ENCODE measurements at regions not wholly inside any gene's neighbourhood (a gene's known extent, or its start where the extent isn't known, plus 50 kb on each side); places are given as distances from the start of the nearest gene placed in this dataset.

DNA sequence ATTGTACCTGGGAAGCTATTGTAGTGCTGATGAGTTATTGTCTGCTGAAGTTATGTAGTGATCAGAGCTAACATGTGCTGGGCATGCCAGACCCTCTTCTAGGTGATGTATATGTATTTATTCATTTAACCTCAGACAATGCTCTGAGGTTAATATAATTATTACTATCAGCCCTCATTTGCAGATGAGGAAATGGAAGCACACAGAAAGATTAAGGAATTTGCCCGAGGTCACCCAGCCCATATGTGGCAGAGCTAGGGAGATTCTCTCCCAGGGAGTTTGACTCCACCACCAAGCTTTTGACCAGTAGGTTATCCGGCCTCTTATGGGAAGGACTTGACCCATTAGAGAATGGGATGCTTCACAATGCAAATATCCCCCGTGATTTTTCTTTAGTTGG is 114.2 kb upstream of the NAV2 start:
- Histone ChIP-seq H3K4me1 (ENCODE audit: control insufficient read depth in 3 of 3, insufficient read depth in 3 of 3, low read length in 3 of 3) (peaks cover 5 to 6% (median 5%) of the 10 kb centered on the region in 3 donors), H3K36me3 (ENCODE audit: control insufficient read depth in 3 of 3, insufficient read depth in 3 of 3, low read length in 3 of 3) (no peaks in the 10 kb centered on the region)

DNA sequence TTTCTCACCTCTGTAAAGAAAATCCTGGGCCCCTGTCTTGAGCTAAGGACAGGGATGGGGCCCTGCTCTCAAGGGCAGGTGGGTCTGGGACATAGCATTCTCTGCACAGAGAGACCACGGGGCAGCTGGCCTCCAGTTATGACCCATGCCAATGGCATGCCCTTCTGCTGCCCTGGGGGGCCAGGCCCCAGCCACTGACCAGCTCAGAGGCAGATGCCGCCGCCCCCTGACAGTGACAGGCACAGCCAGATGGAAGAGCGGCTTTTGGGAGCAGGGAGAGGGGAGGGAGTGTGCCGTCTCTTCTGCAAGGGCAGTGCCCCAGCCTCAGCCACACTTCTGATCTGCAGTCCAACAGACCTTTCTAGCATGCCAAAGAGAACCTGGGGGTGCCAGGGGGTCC is 114.8 kb upstream of the NAV2 start:
- Histone ChIP-seq H3K27me3 (ENCODE audit: control insufficient read depth in 3 of 3, insufficient read depth in 3 of 3, low read length in 3 of 3) (no peaks in the 10 kb centered on the region), H3K36me3 (ENCODE audit: control insufficient read depth in 3 of 3, insufficient read depth in 3 of 3, low read length in 3 of 3) (no peaks in the 10 kb centered on the region), H3K9ac (ENCODE audit: low read depth in 1 of 3, low read length in 3 of 3) (no peak overlapping the region), H3K27ac (ENCODE audit: low read depth, low read length) (no peak overlapping the region), H3K4me1 (ENCODE audit: control insufficient read depth in 3 of 3, insufficient read depth in 3 of 3, low read length in 3 of 3) (peaks cover 5 to 6% (median 5%) of the 10 kb centered on the region in 3 donors), H3K4me3 (ENCODE audit: low read length in 3 of 3) (no peak overlapping the region), H3K9me3 (ENCODE audit: control insufficient read depth in 3 of 3, low read length in 3 of 3) (no peaks in the 10 kb centered on the region)

More for the DNA sequence above, 114.2 kb upstream of the NAV2 start:
- no peak overlapping the region for H3K27ac ChIP-seq (ENCODE audit: low read depth, low read length)
- H3K27me3 ChIP-seq (ENCODE audit: control insufficient read depth in 3 of 3, insufficient read depth in 3 of 3, low read length in 3 of 3): no peaks in the 10 kb centered on the region
- H3K9ac ChIP-seq (ENCODE audit: low read depth in 1 of 3, low read length in 3 of 3): no peak overlapping the region
- H3K4me3 ChIP-seq (ENCODE audit: low read length in 3 of 3): no peak overlapping the region
- H3K9me3 ChIP-seq (ENCODE audit: control insufficient read depth in 3 of 3, low read length in 3 of 3): no peaks in the 10 kb centered on the region

DNA sequence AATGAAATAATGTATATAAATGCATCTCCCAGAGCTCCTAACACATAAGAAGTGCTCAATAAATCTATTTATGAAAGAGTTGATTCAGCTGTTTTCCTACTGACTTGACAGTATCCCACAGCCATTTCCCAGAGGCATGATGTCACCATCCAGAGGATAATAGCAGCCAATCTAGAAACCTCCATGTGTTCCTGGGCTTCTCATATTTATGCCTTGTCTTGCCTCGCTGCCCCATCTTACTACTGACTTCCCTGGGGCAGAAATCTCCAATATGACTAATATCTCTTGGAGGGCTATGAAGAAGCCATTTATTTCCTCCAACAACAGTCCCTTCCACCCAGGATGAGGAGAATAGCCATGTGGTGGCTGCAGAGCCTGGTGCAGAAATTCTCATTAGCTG is 115.4 kb upstream of the NAV2 start:
- no peaks in the 10 kb centered on the region for H3K9me3 ChIP-seq (ENCODE audit: control insufficient read depth in 3 of 3, low read length in 3 of 3)
- peaks cover 5 to 6% (median 5%) of the 10 kb centered on the region in 3 donors for H3K4me1 ChIP-seq (ENCODE audit: control insufficient read depth in 3 of 3, insufficient read depth in 3 of 3, low read length in 3 of 3)
- H3K4me3 ChIP-seq (ENCODE audit: low read length in 3 of 3): no peak overlapping the region
- no peaks in the 10 kb centered on the region for H3K36me3 ChIP-seq (ENCODE audit: control insufficient read depth in 3 of 3, insufficient read depth in 3 of 3, low read length in 3 of 3)
- no peak overlapping the region for H3K9ac ChIP-seq (ENCODE audit: low read depth in 1 of 3, low read length in 3 of 3)
- no peak overlapping the region for H3K27ac ChIP-seq (ENCODE audit: low read depth, low read length)
- no peaks in the 10 kb centered on the region for H3K27me3 ChIP-seq (ENCODE audit: control insufficient read depth in 3 of 3, insufficient read depth in 3 of 3, low read length in 3 of 3)

DNA sequence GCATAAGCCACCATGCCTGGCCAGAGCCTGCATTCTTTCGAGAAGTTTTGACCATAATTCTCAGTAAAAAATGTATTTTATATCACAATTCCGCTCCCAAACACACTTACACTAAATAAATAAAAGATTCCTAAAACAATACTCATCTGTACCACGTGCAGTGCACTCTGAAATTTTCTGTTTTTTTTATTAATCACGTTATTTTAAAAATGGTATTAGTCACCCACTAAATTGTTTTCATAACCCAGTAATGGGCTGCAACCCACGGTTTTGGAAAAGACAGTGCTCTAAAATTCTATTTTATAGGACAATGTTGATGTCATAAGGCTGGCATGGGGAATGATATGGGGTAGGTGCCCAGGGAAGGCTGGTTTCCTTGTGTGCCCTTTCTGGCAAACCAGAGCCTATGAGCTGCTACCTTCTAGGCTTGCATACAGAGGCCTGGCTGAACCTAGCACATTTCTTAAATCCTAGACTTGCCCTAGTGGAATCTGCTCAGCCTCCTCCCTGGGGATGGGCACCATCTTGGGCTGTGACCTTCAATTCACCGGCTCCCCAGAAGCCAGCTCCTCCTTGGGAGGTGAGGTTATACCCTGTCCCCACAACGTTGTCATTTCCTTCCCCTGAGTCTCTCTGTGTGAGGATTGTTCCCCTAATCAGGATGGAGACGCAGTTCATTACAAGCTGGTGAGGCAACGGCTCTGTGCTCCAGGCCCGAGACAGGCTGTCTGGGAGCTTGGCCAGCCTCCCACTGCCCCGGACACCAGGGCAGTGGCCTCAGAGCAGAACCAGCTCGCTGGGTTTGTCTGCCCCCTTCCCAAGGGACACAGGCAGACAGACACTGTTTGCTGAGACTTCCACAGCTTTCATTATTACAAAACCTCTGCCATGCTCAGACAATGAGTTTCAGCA is 116.5 kb upstream of the NAV2 start:
- Histone ChIP-seq H3K36me3 (ENCODE audit: control insufficient read depth in 3 of 3, insufficient read depth in 3 of 3, low read length in 3 of 3) (no peaks in the 10 kb centered on the region), H3K27ac (ENCODE audit: low read depth, low read length) (peak overlapping the region; percentile 62), H3K4me1 (ENCODE audit: control insufficient read depth in 3 of 3, insufficient read depth in 3 of 3, low read length in 3 of 3) (peaks cover 5 to 6% (median 5%) of the 10 kb centered on the region in 3 donors)

DNA sequence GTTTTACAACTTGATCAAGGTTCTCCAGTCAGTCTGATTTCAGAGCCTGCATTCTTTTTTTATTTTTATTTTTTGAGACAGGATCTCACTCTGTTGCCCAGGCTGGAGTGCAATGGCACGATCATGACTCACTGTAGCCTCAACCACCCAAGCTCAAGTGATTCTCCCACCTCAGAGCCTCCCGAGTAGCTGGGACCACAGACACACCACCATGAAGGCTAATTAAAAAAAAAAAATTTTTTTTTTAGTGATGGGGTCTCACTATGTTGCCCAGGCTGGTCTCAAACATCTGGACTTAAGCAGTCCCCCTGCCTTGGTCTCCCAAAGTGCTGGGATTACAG is 117.2 kb upstream of the NAV2 start:
- Histone ChIP-seq H3K9ac (ENCODE audit: low read depth in 1 of 3, low read length in 3 of 3) (no peak overlapping the region), H3K27me3 (ENCODE audit: control insufficient read depth in 3 of 3, insufficient read depth in 3 of 3, low read length in 3 of 3) (no peaks in the 10 kb centered on the region), H3K9me3 (ENCODE audit: control insufficient read depth in 3 of 3, low read length in 3 of 3) (no peaks in the 10 kb centered on the region), H3K27ac (ENCODE audit: low read depth, low read length) (no peak overlapping the region), H3K4me3 (ENCODE audit: low read length in 3 of 3) (no peak overlapping the region), H3K36me3 (ENCODE audit: control insufficient read depth in 3 of 3, insufficient read depth in 3 of 3, low read length in 3 of 3) (no peaks in the 10 kb centered on the region), H3K4me1 (ENCODE audit: control insufficient read depth in 3 of 3, insufficient read depth in 3 of 3, low read length in 3 of 3) (peaks cover 5 to 6% (median 5%) of the 10 kb centered on the region in 3 donors)

More for the DNA sequence above, 116.5 kb upstream of the NAV2 start:
- Histone ChIP-seq H3K9ac (ENCODE audit: low read depth in 1 of 3, low read length in 3 of 3) (peak overlapping the region in 1 of 3 donors; percentile 2), H3K9me3 (ENCODE audit: control insufficient read depth in 3 of 3, low read length in 3 of 3) (no peaks in the 10 kb centered on the region), H3K27me3 (ENCODE audit: control insufficient read depth in 3 of 3, insufficient read depth in 3 of 3, low read length in 3 of 3) (no peaks in the 10 kb centered on the region), H3K4me3 (ENCODE audit: low read length in 3 of 3) (no peak overlapping the region)

DNA sequence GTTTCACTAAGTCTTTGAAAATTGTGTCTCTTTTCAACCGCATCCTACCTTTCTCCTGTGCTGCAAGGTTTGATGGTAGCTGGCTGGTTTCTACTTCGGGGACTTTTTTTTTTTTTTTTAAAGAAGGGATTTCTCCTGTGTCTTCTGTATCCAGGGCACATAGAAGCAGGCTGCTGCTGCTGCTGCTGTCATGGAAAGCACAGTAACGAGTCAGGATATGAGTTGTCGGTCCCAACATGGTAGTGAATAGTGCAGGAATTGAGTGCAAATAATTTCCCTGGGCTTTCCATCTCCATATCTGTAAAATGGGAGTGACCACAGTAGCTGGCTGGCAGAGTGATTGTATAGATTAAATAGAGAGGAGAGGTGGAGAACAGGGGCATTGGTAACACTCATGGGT is 118.3 kb upstream of the NAV2 start:
- H3K4me3 ChIP-seq (ENCODE audit: low read length in 3 of 3): no peak overlapping the region
- no peaks in the 10 kb centered on the region for H3K9me3 ChIP-seq (ENCODE audit: control insufficient read depth in 3 of 3, low read length in 3 of 3)
- peaks cover 5 to 6% (median 5%) of the 10 kb centered on the region in 3 donors for H3K4me1 ChIP-seq (ENCODE audit: control insufficient read depth in 3 of 3, insufficient read depth in 3 of 3, low read length in 3 of 3)
- no peak overlapping the region for H3K9ac ChIP-seq (ENCODE audit: low read depth in 1 of 3, low read length in 3 of 3)
- peaks cover 0 to 2% (median 0%) of the 10 kb centered on the region in 3 donors for H3K27me3 ChIP-seq (ENCODE audit: control insufficient read depth in 3 of 3, insufficient read depth in 3 of 3, low read length in 3 of 3)
- no peaks in the 10 kb centered on the region for H3K36me3 ChIP-seq (ENCODE audit: control insufficient read depth in 3 of 3, insufficient read depth in 3 of 3, low read length in 3 of 3)
- H3K27ac ChIP-seq (ENCODE audit: low read depth, low read length): no peak overlapping the region

DNA sequence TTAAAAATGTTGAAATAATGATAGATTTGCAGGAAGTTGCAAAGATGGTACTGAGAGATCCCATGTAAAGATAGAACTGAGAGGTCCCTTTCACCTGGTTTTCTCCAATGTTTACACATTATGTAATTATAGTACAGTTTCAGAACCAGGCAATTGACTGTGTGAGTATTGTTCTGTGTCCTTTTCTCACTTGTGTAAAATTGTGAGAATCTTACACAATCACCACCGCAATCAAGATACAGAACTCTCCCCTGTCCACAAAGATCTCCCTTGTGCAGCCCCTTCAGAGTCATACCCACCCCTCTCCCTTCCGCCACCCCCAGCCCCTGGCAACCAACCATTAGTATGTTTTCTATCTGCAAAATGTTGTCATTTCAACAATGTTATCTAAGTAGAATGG is 119.8 kb upstream of the NAV2 start:
- Histone ChIP-seq H3K4me1 (ENCODE audit: control insufficient read depth in 3 of 3, insufficient read depth in 3 of 3, low read length in 3 of 3) (peaks cover 5 to 6% (median 5%) of the 10 kb centered on the region in 3 donors), H3K4me3 (ENCODE audit: low read length in 3 of 3) (no peak overlapping the region), H3K27ac (ENCODE audit: low read depth, low read length) (no peak overlapping the region), H3K9ac (ENCODE audit: low read depth in 1 of 3, low read length in 3 of 3) (no peak overlapping the region), H3K36me3 (ENCODE audit: control insufficient read depth in 3 of 3, insufficient read depth in 3 of 3, low read length in 3 of 3) (no peaks in the 10 kb centered on the region), H3K27me3 (ENCODE audit: control insufficient read depth in 3 of 3, insufficient read depth in 3 of 3, low read length in 3 of 3) (peaks cover 0 to 3% (median 0%) of the 10 kb centered on the region in 3 donors), H3K9me3 (ENCODE audit: control insufficient read depth in 3 of 3, low read length in 3 of 3) (no peaks in the 10 kb centered on the region)

DNA sequence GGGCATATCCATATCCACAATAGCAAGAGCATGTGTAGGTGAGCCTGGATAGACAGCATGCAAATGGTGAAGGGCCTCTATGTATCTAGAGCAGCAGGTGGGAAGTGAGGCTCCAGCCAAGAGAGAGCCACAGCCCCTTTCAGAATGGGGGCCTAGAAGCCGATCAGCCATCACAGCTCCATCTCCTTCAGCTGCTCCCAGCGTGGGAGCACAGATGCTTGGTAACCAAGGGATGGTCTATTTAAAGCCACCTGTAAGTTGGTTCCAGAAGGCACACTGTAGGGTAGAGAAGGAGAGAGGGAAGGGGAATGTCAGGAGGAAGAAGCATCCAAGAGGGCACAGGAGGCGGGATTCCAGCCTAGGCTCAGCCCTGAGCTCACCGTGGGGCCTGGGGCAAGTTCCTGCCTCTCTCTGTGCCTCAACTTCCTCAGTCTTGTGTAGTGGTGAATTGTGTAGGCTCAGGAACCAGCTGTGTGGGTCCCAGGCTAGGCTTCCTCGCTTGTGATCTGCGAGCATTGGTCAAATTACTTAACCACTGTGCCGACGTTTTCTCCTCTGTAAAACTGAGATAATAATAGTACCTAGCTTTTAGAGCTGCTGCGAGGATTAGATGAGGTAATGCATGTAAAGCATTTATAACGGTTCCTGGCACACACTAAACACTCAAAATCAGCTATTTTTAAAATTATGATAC is 122.9 kb upstream of the NAV2 start:
- Histone ChIP-seq H3K4me1 (ENCODE audit: control insufficient read depth in 3 of 3, insufficient read depth in 3 of 3, low read length in 3 of 3) (no peaks in the 10 kb centered on the region), H3K9ac (ENCODE audit: low read depth in 1 of 3, low read length in 3 of 3) (no peak overlapping the region), H3K9me3 (ENCODE audit: control insufficient read depth in 3 of 3, low read length in 3 of 3) (no peaks in the 10 kb centered on the region)

DNA sequence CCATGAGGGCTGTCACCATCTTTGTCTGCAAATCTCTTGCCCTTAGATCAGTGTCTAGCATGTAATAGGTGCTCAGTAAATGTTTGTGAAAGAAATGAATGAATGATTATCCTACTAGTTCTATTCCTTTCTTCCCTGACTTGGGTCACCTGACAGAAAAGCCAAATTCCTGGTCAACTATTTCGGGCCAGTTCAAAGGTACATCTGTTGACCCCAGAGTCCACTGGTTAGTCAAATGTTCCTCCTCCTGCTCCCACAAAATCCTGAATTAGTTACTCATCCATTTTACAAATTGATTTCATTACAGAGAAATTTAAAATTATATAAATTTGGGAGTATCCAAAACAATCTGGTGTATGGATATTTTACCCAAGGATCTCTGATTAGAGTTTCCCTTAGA is 124.7 kb upstream of the NAV2 start:
- H3K27ac ChIP-seq (ENCODE audit: low read depth, low read length): no peak overlapping the region
- H3K4me3 ChIP-seq (ENCODE audit: low read length in 3 of 3): no peak overlapping the region
- no peak overlapping the region for H3K9ac ChIP-seq (ENCODE audit: low read depth in 1 of 3, low read length in 3 of 3)
- no peaks in the 10 kb centered on the region for H3K4me1 ChIP-seq (ENCODE audit: control insufficient read depth in 3 of 3, insufficient read depth in 3 of 3, low read length in 3 of 3)
- H3K36me3 ChIP-seq (ENCODE audit: control insufficient read depth in 3 of 3, insufficient read depth in 3 of 3, low read length in 3 of 3): no peaks in the 10 kb centered on the region
- H3K9me3 ChIP-seq (ENCODE audit: control insufficient read depth in 3 of 3, low read length in 3 of 3): no peaks in the 10 kb centered on the region
- peaks cover 0 to 3% (median 0%) of the 10 kb centered on the region in 3 donors for H3K27me3 ChIP-seq (ENCODE audit: control insufficient read depth in 3 of 3, insufficient read depth in 3 of 3, low read length in 3 of 3)

More for the DNA sequence above, 122.9 kb upstream of the NAV2 start:
- H3K36me3 ChIP-seq (ENCODE audit: control insufficient read depth in 3 of 3, insufficient read depth in 3 of 3, low read length in 3 of 3): no peaks in the 10 kb centered on the region
- H3K27me3 ChIP-seq (ENCODE audit: control insufficient read depth in 3 of 3, insufficient read depth in 3 of 3, low read length in 3 of 3): peaks cover 0 to 3% (median 0%) of the 10 kb centered on the region in 3 donors
- H3K4me3 ChIP-seq (ENCODE audit: low read length in 3 of 3): no peak overlapping the region
- H3K27ac ChIP-seq (ENCODE audit: low read depth, low read length): no peak overlapping the region

DNA sequence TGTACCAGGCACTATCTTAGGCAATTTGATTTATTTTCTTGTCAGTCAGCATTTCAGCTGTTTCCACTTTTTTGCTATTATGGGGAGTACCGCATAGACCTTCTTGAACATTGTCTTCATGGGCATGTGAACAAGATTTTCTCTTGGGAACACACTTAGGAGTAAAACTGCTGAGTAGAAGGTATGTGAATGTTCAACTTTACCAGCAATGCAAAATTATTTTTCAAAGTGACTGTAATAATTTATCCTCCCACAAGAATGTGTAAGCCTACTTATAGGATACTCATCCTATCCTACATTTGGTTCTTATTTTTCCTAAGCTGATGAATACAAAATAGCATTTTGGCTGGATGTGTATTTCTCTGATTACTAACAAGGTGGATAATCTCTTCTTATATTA is 132.0 kb upstream of the NAV2 start:
- Histone ChIP-seq H3K27ac (ENCODE audit: low read depth, low read length) (no peak overlapping the region), H3K9ac (ENCODE audit: low read depth in 1 of 3, low read length in 3 of 3) (no peak overlapping the region), H3K36me3 (ENCODE audit: control insufficient read depth in 3 of 3, insufficient read depth in 3 of 3, low read length in 3 of 3) (no peaks in the 10 kb centered on the region), H3K4me1 (ENCODE audit: control insufficient read depth in 3 of 3, insufficient read depth in 3 of 3, low read length in 3 of 3) (peaks cover 24 to 25% (median 25%) of the 10 kb centered on the region in 3 donors), H3K4me3 (ENCODE audit: low read length in 3 of 3) (no peak overlapping the region), H3K9me3 (ENCODE audit: control insufficient read depth in 3 of 3, low read length in 3 of 3) (no peaks in the 10 kb centered on the region), H3K27me3 (ENCODE audit: control insufficient read depth in 3 of 3, insufficient read depth in 3 of 3, low read length in 3 of 3) (no peaks in the 10 kb centered on the region)
